Mesodermal cell (in vitro differentiated cells): ENCODE measurements at regions not wholly inside any gene's neighbourhood (a gene's known extent, or its start where the extent isn't known, plus 50 kb on each side); places are given as distances from the start of the nearest gene placed in this dataset.

Experiments used
- H3K27ac ChIP-seq: 2 replicates; pipeline ENCODE4 v1.7.0; 2013; ENCODE audit warnings: mild to moderate bottlenecking, low read depth, low read length, moderate library complexity; ENCODE audit not compliant: severe bottlenecking
- H3K36me3 ChIP-seq: 2 replicates; pipeline ENCODE4 v1.7.1; 2013; ENCODE audit warnings: mild to moderate bottlenecking, low read length, moderate library complexity; ENCODE audit not compliant: control insufficient read depth, insufficient read depth
- H3K4me1 ChIP-seq: one replicate; pipeline ENCODE4 v1.7.1; 2013; ENCODE audit warnings: mild to moderate bottlenecking, low read length; ENCODE audit not compliant: insufficient read depth, control insufficient read depth, poor library complexity, severe bottlenecking
- H3K4me3 ChIP-seq: 2 replicates; pipeline ENCODE4 v1.7.0; 2013; ENCODE audit warnings: low read length, control low read depth, mild to moderate bottlenecking; ENCODE audit not compliant: insufficient read depth, poor library complexity, severe bottlenecking; ENCODE audit errors: extremely low read depth
- H3K9me3 ChIP-seq: 2 replicates; pipeline ENCODE4 v1.7.1; 2013; ENCODE audit warnings: mild to moderate bottlenecking, low read length, moderate library complexity; ENCODE audit not compliant: control insufficient read depth
- WGBS, 2 experiments: methylation state at CpG; one replicate each; pipeline ENCODE4 v1.1.5; 2013; ENCODE audit warnings: missing lambda C conversion rate in 2 of 2; ENCODE audit not compliant: insufficient coverage in 2 of 2; 5-methylcytosine and 5-hydroxymethylcytosine counted together

- no peaks in the 10 kb centered on the region for H3K9me3 ChIP-seq
- H3K36me3 ChIP-seq, result no peaks in the 10 kb centered on the region
- H3K4me3 ChIP-seq, result no peak overlapping the region
- H3K4me1 ChIP-seq, result no peaks in the 10 kb centered on the region
- 91 to 100% methylated on average over 4 of the region's 5 CpGs for WGBS, 2 experiments
- no peak overlapping the region for H3K27ac ChIP-seq
These were observed 170.3 kb downstream of the TMEM18 start for GRCh38 chr2:506866-507265.

- H3K4me1 ChIP-seq, result no peaks in the 10 kb centered on the region
- no peaks in the 10 kb centered on the region for H3K9me3 ChIP-seq
- no peak overlapping the region for H3K27ac ChIP-seq
- H3K4me3 ChIP-seq, result no peak overlapping the region
- no peaks in the 10 kb centered on the region for H3K36me3 ChIP-seq
- WGBS, 2 experiments, result 88% methylated on average over 5 to 6 of the region's 6 CpGs
These were observed 170.8 kb downstream of the TMEM18 start for GRCh38 chr2:506451-506850.

DNA sequence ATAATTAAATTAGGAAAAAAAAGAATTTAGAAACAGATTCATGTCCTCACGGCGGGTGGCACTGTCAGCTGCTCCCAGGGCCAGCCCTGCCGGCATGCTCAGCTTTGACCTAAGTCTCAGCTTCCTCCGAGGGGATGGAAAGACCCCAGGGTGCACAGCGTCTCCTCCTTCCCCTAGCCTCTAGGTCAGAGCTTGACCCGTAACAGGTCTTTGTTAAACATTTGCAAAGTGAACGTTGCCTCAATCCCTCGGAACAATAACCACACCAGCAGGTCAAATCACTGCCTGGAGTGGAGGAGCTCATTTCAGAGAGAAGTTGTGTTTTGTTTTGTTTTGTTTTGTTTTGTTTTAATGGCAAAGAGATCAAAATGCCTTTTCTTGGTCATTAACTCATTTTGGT is 171.3 kb downstream of the TMEM18 start:
- H3K4me3 ChIP-seq, result no peak overlapping the region
- no peak overlapping the region for H3K27ac ChIP-seq
- no peaks in the 10 kb centered on the region for H3K36me3 ChIP-seq
- 19 to 46% methylated on average over 4 to 5 of the region's 8 CpGs for WGBS, 2 experiments
- H3K9me3 ChIP-seq, result no peaks in the 10 kb centered on the region
- H3K4me1 ChIP-seq, result no peaks in the 10 kb centered on the region

GRCh38 chr2:503288-503999 is 173.8 kb downstream of the TMEM18 start:
- H3K36me3 ChIP-seq, result no peaks in the 10 kb centered on the region
- 95 to 97% methylated on average over 36 to 39 of the region's 41 CpGs for WGBS, 2 experiments
- H3K4me3 ChIP-seq, result no peak overlapping the region
- no peak overlapping the region for H3K27ac ChIP-seq
- no peaks in the 10 kb centered on the region for H3K9me3 ChIP-seq
- H3K4me1 ChIP-seq, result no peaks in the 10 kb centered on the region

GRCh38 chr2:502831-503230 is 174.4 kb downstream of the TMEM18 start:
- Histone ChIP-seq H3K4me3 (no peak overlapping the region), H3K27ac (no peak overlapping the region), H3K4me1 (no peaks in the 10 kb centered on the region), H3K36me3 (no peaks in the 10 kb centered on the region), H3K9me3 (no peaks in the 10 kb centered on the region)
- WGBS, 2 experiments, result 90 to 92% methylated on average over 19 to 35 of the region's 35 CpGs

DNA sequence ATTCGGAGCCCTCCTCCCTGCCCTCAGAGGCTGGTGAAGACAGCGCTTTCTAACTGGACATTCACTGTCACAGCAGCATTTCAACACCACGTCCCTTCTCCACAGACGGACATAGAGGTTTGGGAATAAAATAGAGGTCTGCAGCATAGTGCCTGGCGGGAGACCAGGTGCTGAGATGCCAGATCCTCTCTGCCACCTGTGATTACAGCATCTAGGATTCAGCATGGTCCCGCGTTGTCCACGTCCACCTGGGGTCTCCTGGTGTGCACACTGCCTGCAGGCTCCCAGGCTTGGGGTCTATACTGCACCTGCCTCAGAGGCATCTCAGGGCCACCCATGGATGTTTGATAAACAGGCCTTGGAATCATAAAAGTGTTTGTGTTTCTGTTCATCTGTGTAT is 175.5 kb downstream of the TMEM18 start:
- WGBS, 2 experiments, result 92 to 95% methylated on average over 5 to 7 of the region's 8 CpGs
- no peaks in the 10 kb centered on the region for H3K36me3 ChIP-seq
- no peaks in the 10 kb centered on the region for H3K4me1 ChIP-seq

GRCh38 chr2:501130-501529 is 176.1 kb downstream of the TMEM18 start:
- Histone ChIP-seq H3K9me3 (no peaks in the 10 kb centered on the region), H3K36me3 (no peaks in the 10 kb centered on the region), H3K4me3 (no peak overlapping the region), H3K4me1 (no peaks in the 10 kb centered on the region), H3K27ac (no peak overlapping the region)
- WGBS, 2 experiments, result 42% methylated on average over 3 of the region's 5 CpGs; no CpG with 5 or more reads in 1 of the 2 experiments

More for the DNA sequence above, 175.5 kb downstream of the TMEM18 start:
- Histone ChIP-seq H3K27ac (no peak overlapping the region), H3K9me3 (no peaks in the 10 kb centered on the region), H3K4me3 (no peak overlapping the region)

GRCh38 chr2:499726-500125 is 177.5 kb downstream of the TMEM18 start:
- WGBS, 2 experiments, result 77 to 82% methylated on average over 5 to 7 of the region's 8 CpGs
- Histone ChIP-seq H3K9me3 (no peaks in the 10 kb centered on the region), H3K4me3 (no peak overlapping the region), H3K27ac (no peak overlapping the region), H3K4me1 (no peaks in the 10 kb centered on the region), H3K36me3 (no peaks in the 10 kb centered on the region)

- no peak overlapping the region for H3K27ac ChIP-seq
- H3K36me3 ChIP-seq, result no peaks in the 10 kb centered on the region
- H3K4me1 ChIP-seq, result no peaks in the 10 kb centered on the region
- WGBS, 2 experiments, result 90 to 94% methylated on average over 9 to 10 of the region's 10 CpGs
- H3K4me3 ChIP-seq, result no peak overlapping the region
- H3K9me3 ChIP-seq, result no peaks in the 10 kb centered on the region
These were observed 178.6 kb downstream of the TMEM18 start for GRCh38 chr2:498493-499178.

GRCh38 chr2:497770-498492 is 179.3 kb downstream of the TMEM18 start:
- H3K4me1 ChIP-seq, result no peaks in the 10 kb centered on the region
- WGBS, 2 experiments, result 86 to 100% methylated on average over 6 to 7 of the region's 9 CpGs
- H3K36me3 ChIP-seq, result no peaks in the 10 kb centered on the region
- H3K4me3 ChIP-seq, result no peak overlapping the region
- no peaks in the 10 kb centered on the region for H3K9me3 ChIP-seq
- no peak overlapping the region for H3K27ac ChIP-seq
